Activated naive CD8-positive, alpha-beta T cell treated with anti-CD3 and anti-CD28 coated beads, Interleukin-2, amount 50 U/mL, for 24 hours (primary cell): ENCODE measurements at regions not wholly inside any gene's neighbourhood (a gene's known extent, or its start where the extent isn't known, plus 50 kb on each side); places are given as distances from the start of the nearest gene placed in this dataset.

Source experiments
- ATAC-seq: fragments of 150-1000 bp; cut with Tn5 transposase; one replicate; pipeline ENCODE4 v1.10.0; 2021
- DNase-seq: peaks from one replicate; pipeline ENCODE4 v3.0.0; 2021
- H3K27ac Mint-ChIP-seq: one replicate; pipeline ENCODE4 v1.8.0; 2021; ENCODE audit warnings: mild to moderate bottlenecking, mixed read lengths
- H3K27me3 Mint-ChIP-seq: one replicate; pipeline ENCODE4 v1.8.0; 2021; ENCODE audit warnings: mixed read lengths
- H3K36me3 Mint-ChIP-seq: one replicate; pipeline ENCODE4 v1.8.0; 2021; ENCODE audit warnings: low read depth, mixed read lengths
- H3K4me1 Mint-ChIP-seq: one replicate; pipeline ENCODE4 v1.8.0; 2021; ENCODE audit warnings: mixed read lengths
- H3K4me3 Mint-ChIP-seq: one replicate; pipeline ENCODE4 v1.8.0; 2021; ENCODE audit warnings: mild to moderate bottlenecking, moderate library complexity, mixed read lengths
- H3K9me3 Mint-ChIP-seq: one replicate; pipeline ENCODE4 v1.8.0; 2021; ENCODE audit warnings: mixed read lengths

GRCh38 chr2:37825586-37825985 lies 99.5 kb upstream of the RMDN2 start:
- H3K9me3 Mint-ChIP-seq = peaks cover 4% of the 10 kb centered on the region
- ATAC-seq = no peak
- no peak for DNase-seq
- H3K4me3 Mint-ChIP-seq = no peak overlapping the region
- peaks cover 25% of the 10 kb centered on the region for H3K4me1 Mint-ChIP-seq
- H3K27ac Mint-ChIP-seq = no peak overlapping the region
- H3K27me3 Mint-ChIP-seq = no peaks in the 10 kb centered on the region
- H3K36me3 Mint-ChIP-seq = no peaks in the 10 kb centered on the region

- H3K36me3 Mint-ChIP-seq = no peaks in the 10 kb centered on the region
- DNase-seq = no peak
- no peak overlapping the region for H3K27ac Mint-ChIP-seq
- H3K27me3 Mint-ChIP-seq = no peaks in the 10 kb centered on the region
- H3K4me3 Mint-ChIP-seq = no peak overlapping the region
- no peaks in the 10 kb centered on the region for H3K9me3 Mint-ChIP-seq
- ATAC-seq = no peak
- H3K4me1 Mint-ChIP-seq = peaks cover 25% of the 10 kb centered on the region
These were observed 98.5 kb upstream of the RMDN2 start for GRCh38 chr2:37826611-37827010.

GRCh38 chr2:37827455-37827854 lies 97.6 kb upstream of the RMDN2 start:
- Mint-ChIP-seq H3K27me3 (no peaks in the 10 kb centered on the region), H3K9me3 (no peaks in the 10 kb centered on the region), H3K4me1 (peaks cover 22% of the 10 kb centered on the region), H3K36me3 (no peaks in the 10 kb centered on the region), H3K27ac (no peak overlapping the region), H3K4me3 (no peak overlapping the region)
- ATAC-seq = no peak
- no peak for DNase-seq

GRCh38 chr2:37827911-37828511 lies 97.1 kb upstream of the RMDN2 start:
- Mint-ChIP-seq H3K9me3 (no peaks in the 10 kb centered on the region), H3K4me1 (peaks cover 22% of the 10 kb centered on the region), H3K36me3 (no peaks in the 10 kb centered on the region), H3K27me3 (no peaks in the 10 kb centered on the region), H3K27ac (no peak overlapping the region), H3K4me3 (no peak overlapping the region)
- ATAC-seq (no peak), DNase-seq (no peak)

- H3K36me3 Mint-ChIP-seq = no peaks in the 10 kb centered on the region
- H3K27me3 Mint-ChIP-seq = no peaks in the 10 kb centered on the region
- H3K4me3 Mint-ChIP-seq = no peak overlapping the region
- H3K4me1 Mint-ChIP-seq = peaks cover 30% of the 10 kb centered on the region
- no peaks in the 10 kb centered on the region for H3K9me3 Mint-ChIP-seq
- ATAC-seq (no peak), DNase-seq (no peak)
- no peak overlapping the region for H3K27ac Mint-ChIP-seq
These were observed 95.9 kb upstream of the RMDN2 start for GRCh38 chr2:37829202-37829601.

GRCh38 chr2:37829616-37830395 lies 95.3 kb upstream of the RMDN2 start:
- ATAC-seq (no peak), DNase-seq (no peak)
- H3K4me3 Mint-ChIP-seq = no peak overlapping the region
- peaks cover 36% of the 10 kb centered on the region for H3K4me1 Mint-ChIP-seq
- H3K27ac Mint-ChIP-seq = no peak overlapping the region
- H3K27me3 Mint-ChIP-seq = no peaks in the 10 kb centered on the region
- no peaks in the 10 kb centered on the region for H3K9me3 Mint-ChIP-seq
- no peaks in the 10 kb centered on the region for H3K36me3 Mint-ChIP-seq

- no peak overlapping the region for H3K27ac Mint-ChIP-seq
- H3K4me1 Mint-ChIP-seq = peaks cover 38% of the 10 kb centered on the region
- DNase-seq (no peak), ATAC-seq (no peak)
- H3K36me3 Mint-ChIP-seq = no peaks in the 10 kb centered on the region
- H3K9me3 Mint-ChIP-seq = no peaks in the 10 kb centered on the region
- no peaks in the 10 kb centered on the region for H3K27me3 Mint-ChIP-seq
- no peak overlapping the region for H3K4me3 Mint-ChIP-seq
These were observed 94.5 kb upstream of the RMDN2 start for GRCh38 chr2:37830636-37831035.

GRCh38 chr2:37831081-37831780 lies 93.9 kb upstream of the RMDN2 start:
- no peak overlapping the region for H3K27ac Mint-ChIP-seq
- H3K36me3 Mint-ChIP-seq = no peaks in the 10 kb centered on the region

GRCh38 chr2:37832590-37833197 lies 92.4 kb upstream of the RMDN2 start:
- Mint-ChIP-seq H3K4me3 (no peak overlapping the region), H3K9me3 (no peaks in the 10 kb centered on the region), H3K4me1 (peaks cover 43% of the 10 kb centered on the region), H3K27me3 (no peaks in the 10 kb centered on the region), H3K36me3 (no peaks in the 10 kb centered on the region), H3K27ac (peak overlapping the region; percentile 80)
- DNase-seq = peak; percentile 86
- ATAC-seq = peak; percentile 76

More at GRCh38 chr2:37831081-37831780, 93.9 kb upstream of the RMDN2 start:
- Mint-ChIP-seq H3K4me1 (peaks cover 38% of the 10 kb centered on the region), H3K4me3 (no peak overlapping the region), H3K27me3 (no peaks in the 10 kb centered on the region), H3K9me3 (no peaks in the 10 kb centered on the region)
- DNase-seq (no peak), ATAC-seq (no peak)

GRCh38 chr2:37833423-37833822 lies 91.7 kb upstream of the RMDN2 start:
- ATAC-seq (peak; percentile 89), DNase-seq (peak; percentile 51)
- H3K27ac Mint-ChIP-seq = peak overlapping the region; percentile 80

GRCh38 chr2:37836270-37836669 lies 88.8 kb upstream of the RMDN2 start:
- Mint-ChIP-seq H3K27me3 (no peaks in the 10 kb centered on the region), H3K4me3 (no peak overlapping the region), H3K4me1 (peaks cover 31% of the 10 kb centered on the region), H3K9me3 (no peaks in the 10 kb centered on the region), H3K36me3 (no peaks in the 10 kb centered on the region), H3K27ac (no peak overlapping the region)
- no peak for DNase-seq
- ATAC-seq = no peak

More at GRCh38 chr2:37833423-37833822, 91.7 kb upstream of the RMDN2 start:
- Mint-ChIP-seq H3K4me3 (peak overlapping the region; percentile 19), H3K9me3 (no peaks in the 10 kb centered on the region), H3K27me3 (no peaks in the 10 kb centered on the region), H3K36me3 (no peaks in the 10 kb centered on the region), H3K4me1 (peaks cover 42% of the 10 kb centered on the region)

- no peak for ATAC-seq
- H3K27ac Mint-ChIP-seq = no peak overlapping the region
- no peaks in the 10 kb centered on the region for H3K27me3 Mint-ChIP-seq
These were observed 88.4 kb upstream of the RMDN2 start for GRCh38 chr2:37836711-37837110.

GRCh38 chr2:37837628-37838328 lies 87.3 kb upstream of the RMDN2 start:
- H3K27ac Mint-ChIP-seq = no peak overlapping the region
- ATAC-seq (no peak), DNase-seq (no peak)
- H3K4me3 Mint-ChIP-seq = no peak overlapping the region
- H3K36me3 Mint-ChIP-seq = no peaks in the 10 kb centered on the region
- no peaks in the 10 kb centered on the region for H3K9me3 Mint-ChIP-seq
- peaks cover 25% of the 10 kb centered on the region for H3K4me1 Mint-ChIP-seq
- H3K27me3 Mint-ChIP-seq = no peaks in the 10 kb centered on the region

More at GRCh38 chr2:37836711-37837110, 88.4 kb upstream of the RMDN2 start:
- Mint-ChIP-seq H3K4me1 (peaks cover 31% of the 10 kb centered on the region), H3K36me3 (no peaks in the 10 kb centered on the region), H3K9me3 (no peaks in the 10 kb centered on the region), H3K4me3 (no peak overlapping the region)
- DNase-seq = no peak

- no peak overlapping the region for H3K27ac Mint-ChIP-seq
- ATAC-seq = no peak
These were observed 86.4 kb upstream of the RMDN2 start for GRCh38 chr2:37838541-37839167.

More at GRCh38 chr2:37838541-37839167, 86.4 kb upstream of the RMDN2 start:
- no peaks in the 10 kb centered on the region for H3K36me3 Mint-ChIP-seq
- no peaks in the 10 kb centered on the region for H3K9me3 Mint-ChIP-seq
- no peak overlapping the region for H3K4me3 Mint-ChIP-seq
- peaks cover 17% of the 10 kb centered on the region for H3K4me1 Mint-ChIP-seq
- no peak for DNase-seq
- no peaks in the 10 kb centered on the region for H3K27me3 Mint-ChIP-seq
